ENCODE measurements at regions not wholly inside any gene's neighbourhood (a gene's known extent, or its start where the extent isn't known, plus 50 kb on each side); places are given as distances from the start of the nearest gene placed in this dataset.

GRCh38 chr7:10412422-10413019, 561.2 kb upstream of the PHF14 start:
- no peaks in the 10 kb centered on the region for H3K27me3 Mint-ChIP-seq
- peaks cover 8% of the 10 kb centered on the region for H3K4me1 Mint-ChIP-seq (ENCODE audit: low read depth)
- H3K27ac Mint-ChIP-seq: no peak overlapping the region
- H3K36me3 Mint-ChIP-seq (ENCODE audit: insufficient read depth): no peaks in the 10 kb centered on the region
- no peaks in the 10 kb centered on the region for H3K9me3 Mint-ChIP-seq (ENCODE audit: low read depth)
- DNase-seq (ENCODE audit: low spot score, unreplicated experiment): no peak
- H3K4me3 Mint-ChIP-seq (ENCODE audit: low read depth): no peak overlapping the region
- peak; percentile 89 for TF ChIP-seq CTCF (IDR thresholded peaks at IDR 0.05; ENCODE audit: unreplicated experiment)

GRCh38 chr7:10418985-10419384, 554.7 kb upstream of the PHF14 start:
- H3K27me3 Mint-ChIP-seq: no peaks in the 10 kb centered on the region
- H3K36me3 Mint-ChIP-seq (ENCODE audit: insufficient read depth): no peaks in the 10 kb centered on the region
- H3K4me1 Mint-ChIP-seq (ENCODE audit: low read depth): no peaks in the 10 kb centered on the region
- no peak for DNase-seq (ENCODE audit: low spot score, unreplicated experiment)
- no peak for TF ChIP-seq CTCF (IDR thresholded peaks at IDR 0.05; ENCODE audit: unreplicated experiment)
- peaks cover 3% of the 10 kb centered on the region for H3K9me3 Mint-ChIP-seq (ENCODE audit: low read depth)
- H3K27ac Mint-ChIP-seq: no peak overlapping the region
- H3K4me3 Mint-ChIP-seq (ENCODE audit: low read depth): no peak overlapping the region

DNA sequence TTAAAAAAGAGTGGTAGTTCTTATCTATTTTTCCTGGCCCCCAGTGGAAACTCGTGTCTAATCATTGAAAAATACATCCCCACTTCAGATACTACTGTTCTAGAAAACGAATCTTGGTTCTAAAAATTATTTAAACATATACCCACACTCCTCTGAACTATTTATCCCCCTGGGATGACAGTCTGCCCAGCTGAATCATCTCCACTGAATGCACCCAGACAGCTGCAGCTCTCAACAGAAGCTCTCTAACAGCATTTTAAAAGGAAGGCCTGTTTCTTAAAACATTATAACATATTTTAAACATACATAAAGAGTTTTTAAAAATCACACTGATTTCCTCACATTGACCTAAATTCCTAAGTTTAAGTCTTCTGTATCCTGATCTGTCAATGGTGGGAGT, 544.6 kb upstream of the PHF14 start:
- H3K4me3 Mint-ChIP-seq (ENCODE audit: low read depth): no peak overlapping the region
- H3K27me3 Mint-ChIP-seq: no peaks in the 10 kb centered on the region
- TF ChIP-seq CTCF (IDR thresholded peaks at IDR 0.05; ENCODE audit: unreplicated experiment): no peak
- H3K27ac Mint-ChIP-seq: no peak overlapping the region
- peaks cover 1% of the 10 kb centered on the region for H3K4me1 Mint-ChIP-seq (ENCODE audit: low read depth)
- no peak for DNase-seq (ENCODE audit: low spot score, unreplicated experiment)
- H3K9me3 Mint-ChIP-seq (ENCODE audit: low read depth): peaks cover 5% of the 10 kb centered on the region
- H3K36me3 Mint-ChIP-seq (ENCODE audit: insufficient read depth): no peaks in the 10 kb centered on the region

DNA sequence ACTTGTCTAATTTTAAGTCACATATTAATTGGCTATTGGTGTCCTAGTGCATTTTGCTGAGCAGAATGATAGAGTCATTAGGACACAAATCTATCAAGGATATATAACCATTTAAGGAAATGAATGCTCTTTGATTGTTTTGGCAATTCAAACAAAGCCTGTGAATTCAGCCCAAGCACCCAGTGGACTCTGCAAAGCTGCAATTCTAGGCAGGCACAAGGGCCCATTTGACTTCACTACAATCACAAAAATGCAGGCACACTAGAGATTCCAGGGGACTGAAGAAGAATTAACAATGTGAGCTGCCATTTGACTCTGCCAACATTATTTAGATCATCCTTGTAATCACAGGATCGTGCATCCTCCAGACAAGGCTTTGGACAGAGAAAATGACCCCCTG, 544.2 kb upstream of the PHF14 start:
- DNase-seq (ENCODE audit: low spot score, unreplicated experiment): no peak
- peaks cover 1% of the 10 kb centered on the region for H3K4me1 Mint-ChIP-seq (ENCODE audit: low read depth)
- peaks cover 7% of the 10 kb centered on the region for H3K9me3 Mint-ChIP-seq (ENCODE audit: low read depth)
- TF ChIP-seq CTCF (IDR thresholded peaks at IDR 0.05; ENCODE audit: unreplicated experiment): no peak
- H3K27me3 Mint-ChIP-seq: no peaks in the 10 kb centered on the region
- H3K4me3 Mint-ChIP-seq (ENCODE audit: low read depth): no peak overlapping the region
- no peak overlapping the region for H3K27ac Mint-ChIP-seq
- no peaks in the 10 kb centered on the region for H3K36me3 Mint-ChIP-seq (ENCODE audit: insufficient read depth)

DNA sequence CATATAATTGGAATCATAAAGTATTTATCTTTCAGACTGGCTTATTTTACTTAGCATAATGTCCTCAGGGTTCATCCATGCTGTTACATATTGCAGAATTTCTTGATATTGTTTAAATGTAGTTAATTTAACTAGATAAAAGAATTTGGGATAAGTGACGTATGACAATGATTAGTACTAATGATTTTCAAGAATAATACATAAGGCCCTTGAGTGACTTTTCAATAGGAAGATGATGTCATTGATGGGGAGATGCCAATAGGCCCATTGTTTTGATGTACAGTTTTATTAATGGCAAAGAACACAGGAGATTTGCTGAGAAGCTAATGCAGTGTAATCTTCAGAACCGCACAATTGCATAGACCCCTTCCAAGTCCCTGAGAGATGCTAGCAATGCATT, 537.4 kb upstream of the PHF14 start:
- no peak for TF ChIP-seq CTCF (IDR thresholded peaks at IDR 0.05; ENCODE audit: unreplicated experiment)
- no peak for DNase-seq (ENCODE audit: low spot score, unreplicated experiment)
- H3K4me3 Mint-ChIP-seq (ENCODE audit: low read depth): no peak overlapping the region
- no peaks in the 10 kb centered on the region for H3K4me1 Mint-ChIP-seq (ENCODE audit: low read depth)
- H3K27ac Mint-ChIP-seq: no peak overlapping the region
- H3K9me3 Mint-ChIP-seq (ENCODE audit: low read depth): peaks cover 7% of the 10 kb centered on the region
- no peaks in the 10 kb centered on the region for H3K36me3 Mint-ChIP-seq (ENCODE audit: insufficient read depth)
- H3K27me3 Mint-ChIP-seq: no peaks in the 10 kb centered on the region
